ENCODE measurements at regions not wholly inside any gene's neighbourhood (a gene's known extent, or its start where the extent isn't known, plus 50 kb on each side); places are given as distances from the start of the nearest gene placed in this dataset.

GRCh38 chr10:125214283-125214570 lies 53.9 kb upstream of the CTBP2 start:
- Histone ChIP-seq H3K27ac (ENCODE audit: low read length) (no peak overlapping the region), H3K4me1 (ENCODE audit: control insufficient read depth, insufficient read depth, low read length) (no peaks in the 10 kb centered on the region), H3K4me3 (ENCODE audit: low read length) (no peak overlapping the region), H3K36me3 (ENCODE audit: control insufficient read depth, insufficient read depth, low read length) (no peaks in the 10 kb centered on the region), H3K27me3 (ENCODE audit: control insufficient read depth, insufficient read depth, low read length) (no peaks in the 10 kb centered on the region), H3K9me3 (ENCODE audit: control insufficient read depth, insufficient read depth, low read length) (no peaks in the 10 kb centered on the region)
- H3K4me3 Mint-ChIP-seq: no peak overlapping the region
- DNase-seq (no peak), ATAC-seq (no peak)
- TF ChIP-seq, protein P1, sequence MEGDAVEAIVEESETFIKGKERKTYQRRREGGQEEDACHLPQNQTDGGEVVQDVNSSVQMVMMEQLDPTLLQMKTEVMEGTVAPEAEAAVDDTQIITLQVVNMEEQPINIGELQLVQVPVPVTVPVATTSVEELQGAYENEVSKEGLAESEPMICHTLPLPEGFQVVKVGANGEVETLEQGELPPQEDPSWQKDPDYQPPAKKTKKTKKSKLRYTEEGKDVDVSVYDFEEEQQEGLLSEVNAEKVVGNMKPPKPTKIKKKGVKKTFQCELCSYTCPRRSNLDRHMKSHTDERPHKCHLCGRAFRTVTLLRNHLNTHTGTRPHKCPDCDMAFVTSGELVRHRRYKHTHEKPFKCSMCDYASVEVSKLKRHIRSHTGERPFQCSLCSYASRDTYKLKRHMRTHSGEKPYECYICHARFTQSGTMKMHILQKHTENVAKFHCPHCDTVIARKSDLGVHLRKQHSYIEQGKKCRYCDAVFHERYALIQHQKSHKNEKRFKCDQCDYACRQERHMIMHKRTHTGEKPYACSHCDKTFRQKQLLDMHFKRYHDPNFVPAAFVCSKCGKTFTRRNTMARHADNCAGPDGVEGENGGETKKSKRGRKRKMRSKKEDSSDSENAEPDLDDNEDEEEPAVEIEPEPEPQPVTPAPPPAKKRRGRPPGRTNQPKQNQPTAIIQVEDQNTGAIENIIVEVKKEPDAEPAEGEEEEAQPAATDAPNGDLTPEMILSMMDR (IDR thresholded peaks at IDR 0.05): no peak
- no peaks in the 10 kb centered on the region for H3K36me3 Mint-ChIP-seq
- H3K27me3 Mint-ChIP-seq (ENCODE audit: low read depth in 2 of 2): peaks cover 14 to 18% of the 10 kb centered on the region in 2 donors
- peaks cover 0 to 7% of the 10 kb centered on the region in 2 donors for H3K4me1 Mint-ChIP-seq
- intact Hi-C loops (cut with micrococcal nuclease): no loop called here
- no peaks in the 10 kb centered on the region for H3K9me3 Mint-ChIP-seq
- 91% methylated on average over 1 of the region's 2 CpGs for WGBS (ENCODE audit: insufficient coverage)
- no peak overlapping the region for H3K27ac Mint-ChIP-seq

DNA sequence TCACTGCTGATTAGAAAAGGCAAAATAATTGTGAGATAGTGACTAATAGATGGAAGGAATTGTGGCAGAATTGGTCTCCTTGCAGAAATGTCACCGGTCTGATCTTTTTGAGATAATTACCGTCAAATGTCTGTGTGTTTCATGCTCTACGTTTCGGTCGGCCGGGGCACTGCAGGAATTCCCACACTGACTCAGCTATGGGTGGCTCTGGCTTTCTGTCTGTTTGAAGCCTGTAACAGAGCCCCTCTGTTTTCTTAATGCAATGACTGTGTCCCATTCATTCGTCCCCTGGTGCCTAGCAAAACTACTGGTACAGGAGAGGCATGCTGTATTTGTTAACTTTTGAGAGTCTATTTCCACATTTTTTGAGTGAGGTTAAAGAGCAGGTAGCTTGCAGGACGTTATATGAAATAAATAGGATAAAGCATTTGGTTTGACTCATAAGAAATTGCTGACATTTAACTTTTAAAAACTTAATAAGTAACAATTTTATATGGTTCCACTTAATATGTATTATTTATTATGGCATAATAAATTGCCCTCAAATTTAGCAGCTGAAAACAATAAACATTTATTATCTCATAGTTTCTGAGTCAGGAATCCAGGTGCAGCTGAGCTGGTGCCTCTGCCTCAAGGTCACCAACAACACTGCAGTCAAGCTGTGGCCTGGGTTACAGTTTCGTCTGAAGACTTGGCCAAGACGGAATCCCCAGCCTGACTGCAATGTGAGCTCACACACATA lies 53.3 kb upstream of the CTBP2 start:
- intact Hi-C loops (cut with micrococcal nuclease): no loop called here
- TF ChIP-seq, protein P1 (IDR thresholded peaks at IDR 0.05): no peak

DNA sequence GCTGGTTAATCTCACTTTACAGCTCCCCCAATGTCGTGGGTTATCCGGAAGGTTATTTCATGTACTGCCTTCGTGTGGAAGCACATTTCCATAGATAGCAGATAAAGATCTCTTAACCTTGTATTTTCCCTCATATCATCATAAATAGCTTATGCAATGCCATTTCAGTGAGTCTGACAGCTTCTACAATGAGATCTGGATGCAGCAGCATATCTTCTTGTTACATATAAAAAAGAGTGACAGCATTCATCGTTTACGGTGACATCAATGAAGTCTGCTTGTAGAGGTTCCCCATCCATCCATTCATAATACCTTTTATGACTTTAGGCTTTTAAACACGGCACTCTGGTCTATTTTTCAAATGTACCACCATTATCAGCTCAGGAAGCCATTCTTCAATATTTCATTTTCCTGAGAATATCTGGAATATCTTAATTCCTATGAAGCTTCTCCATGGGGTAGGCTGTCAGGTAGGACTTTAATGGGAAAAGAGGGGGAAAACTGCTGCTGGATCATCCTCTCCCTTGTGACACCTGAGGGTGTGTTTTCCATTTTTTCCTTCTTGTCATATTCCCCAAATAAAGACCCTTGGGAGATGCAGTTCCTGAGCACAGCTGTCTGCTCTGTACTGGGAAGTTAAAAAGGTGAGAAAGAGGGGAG lies 51.9 kb upstream of the CTBP2 start:
- Mint-ChIP-seq H3K4me1 (no peaks in the 10 kb centered on the region), H3K36me3 (no peaks in the 10 kb centered on the region), H3K27ac (no peak overlapping the region), H3K4me3 (no peak overlapping the region), H3K27me3 (ENCODE audit: low read depth in 2 of 2) (peaks cover 5 to 6% of the 10 kb centered on the region in 2 donors), H3K9me3 (no peaks in the 10 kb centered on the region)
- TF ChIP-seq, protein P1 (IDR thresholded peaks at IDR 0.05): no peak
- Histone ChIP-seq H3K4me1 (ENCODE audit: control insufficient read depth, insufficient read depth, low read length) (no peaks in the 10 kb centered on the region), H3K27ac (ENCODE audit: low read length) (no peak overlapping the region), H3K4me3 (ENCODE audit: low read length) (no peak overlapping the region), H3K36me3 (ENCODE audit: control insufficient read depth, insufficient read depth, low read length) (no peaks in the 10 kb centered on the region), H3K27me3 (ENCODE audit: control insufficient read depth, insufficient read depth, low read length) (no peaks in the 10 kb centered on the region), H3K9me3 (ENCODE audit: control insufficient read depth, insufficient read depth, low read length) (no peaks in the 10 kb centered on the region)
- ATAC-seq (no peak), DNase-seq (no peak)
- 86% methylated on average over 6 of the region's 6 CpGs for WGBS (ENCODE audit: insufficient coverage)
- intact Hi-C loops (cut with micrococcal nuclease): no loop called here

More for the DNA sequence above, 53.3 kb upstream of the CTBP2 start:
- Histone ChIP-seq H3K27ac (ENCODE audit: low read length) (no peak overlapping the region), H3K36me3 (ENCODE audit: control insufficient read depth, insufficient read depth, low read length) (no peaks in the 10 kb centered on the region), H3K4me1 (ENCODE audit: control insufficient read depth, insufficient read depth, low read length) (no peaks in the 10 kb centered on the region), H3K4me3 (ENCODE audit: low read length) (no peak overlapping the region), H3K27me3 (ENCODE audit: control insufficient read depth, insufficient read depth, low read length) (no peaks in the 10 kb centered on the region), H3K9me3 (ENCODE audit: control insufficient read depth, insufficient read depth, low read length) (no peaks in the 10 kb centered on the region)
- ATAC-seq (no peak), DNase-seq (no peak)
- no peaks in the 10 kb centered on the region for H3K36me3 Mint-ChIP-seq
- no peak overlapping the region for H3K4me3 Mint-ChIP-seq
- peaks cover 0 to 7% of the 10 kb centered on the region in 2 donors for H3K4me1 Mint-ChIP-seq
- H3K27me3 Mint-ChIP-seq (ENCODE audit: low read depth in 2 of 2): peaks cover 9 to 14% of the 10 kb centered on the region in 2 donors
- no peaks in the 10 kb centered on the region for H3K9me3 Mint-ChIP-seq
- no peak overlapping the region for H3K27ac Mint-ChIP-seq
- WGBS (ENCODE audit: insufficient coverage): 91% methylated on average over 9 of the region's 10 CpGs
